IMR-90 (cell line): ENCODE measurements at regions not wholly inside any gene's neighbourhood (a gene's known extent, or its start where the extent isn't known, plus 50 kb on each side); places are given as distances from the start of the nearest gene placed in this dataset.
A peak's percentile ranks its signal among the peaks of the same experiment; 100 is the strongest.

Experiments used
- ATAC-seq: fragments of 200-7000 bp; cut with Tn5 transposase; 2 replicates; pipeline ENCODE4 v1.9.1; 2020; ENCODE audit warnings: low read depth, mild to moderate bottlenecking, moderate library complexity
- BruUV-seq: library from RNA; stranded (reverse); fragments of 400-500 nt; replicated peaks from 2 replicates; lab custom pipeline; 2021; lab: Mats Ljungman, UMichigan
- CTCF ChIA-PET: fragments of 300-600 bp; formaldehyde crosslinking; extraction: SDS; loops from one replicate; lab custom pipeline; 2021; ENCODE audit warnings: antibody characterized with exemption; lab: Yijun Ruan, JAX
- POLR2A ChIA-PET: fragments of 300-600 bp; sonication (Branson Sonifier 250); formaldehyde crosslinking; loops from one replicate; lab custom pipeline; 2022; ENCODE audit warnings: antibody characterized with exemption; ENCODE audit not compliant: unreplicated experiment; lab: Charles Lee
- DNase-seq: peaks from one replicate; pipeline ENCODE4 v3.0.0; 2013
- H2AFZ ChIP-seq: replicated peaks from 2 replicates; pipeline ENCODE3; 2013; ENCODE audit warnings: low read length, mild to moderate bottlenecking; ENCODE audit not compliant: poor library complexity
- H2AK5ac ChIP-seq: 2 replicates; pipeline ENCODE4 v1.6.1; 2013; ENCODE audit warnings: low read depth, low read length, inconsistent platforms
- H2AK9ac ChIP-seq: replicated peaks from 2 replicates; pipeline ENCODE3; 2013; ENCODE audit warnings: mild to moderate bottlenecking, low read depth, low read length, moderate library complexity; ENCODE audit not compliant: poor library complexity
- H2BK120ac ChIP-seq: 2 replicates; pipeline ENCODE4 v1.6.1; 2013; ENCODE audit warnings: low read depth, low read length, inconsistent platforms
- H2BK15ac ChIP-seq: 3 replicates; pipeline ENCODE4 v1.6.1; 2013; ENCODE audit warnings: low read depth, low read length, inconsistent platforms
- H2BK20ac ChIP-seq: 2 replicates; pipeline ENCODE4 v1.6.1; 2013; ENCODE audit warnings: low read depth, mild to moderate bottlenecking, inconsistent platforms, low read length, moderate library complexity
- H2BK5ac ChIP-seq: 2 replicates; pipeline ENCODE4 v1.6.1; 2013; ENCODE audit warnings: mild to moderate bottlenecking, low read depth, low read length, inconsistent platforms; ENCODE audit not compliant: poor library complexity, severe bottlenecking
- H3K14ac ChIP-seq: replicated peaks from 2 replicates; pipeline ENCODE4 v1.6.1; 2013; ENCODE audit warnings: low read depth, low read length, inconsistent platforms
- H3K18ac ChIP-seq: 2 replicates; pipeline ENCODE4 v1.6.1; 2013; ENCODE audit warnings: low read depth, low read length, control low read depth
- H3K23ac ChIP-seq: 2 replicates; pipeline ENCODE4 v1.6.1; 2013; ENCODE audit warnings: low read depth, low read length, inconsistent platforms
- H3K27ac ChIP-seq: 2 replicates; pipeline ENCODE4 v1.5.1; 2013; ENCODE audit warnings: mild to moderate bottlenecking, control low read depth, low read length; ENCODE audit not compliant: insufficient read depth
- H3K27me3 ChIP-seq: 2 replicates; pipeline ENCODE4 v1.6.1; 2013; ENCODE audit warnings: low read length; ENCODE audit not compliant: control insufficient read depth, insufficient read depth
- H3K36me3 ChIP-seq: 2 replicates; pipeline ENCODE4 v1.6.1; 2013; ENCODE audit warnings: low read length, mixed read lengths; ENCODE audit not compliant: control insufficient read depth, insufficient read depth
- H3K4ac ChIP-seq: 2 replicates; pipeline ENCODE4 v1.6.1; 2013; ENCODE audit warnings: low read depth, low read length, inconsistent platforms
- H3K4me1 ChIP-seq: 2 replicates; pipeline ENCODE4 v1.6.1; 2013; ENCODE audit warnings: low read length, mixed read lengths; ENCODE audit not compliant: control insufficient read depth, insufficient read depth
- H3K4me2 ChIP-seq: 2 replicates; pipeline ENCODE4 v1.6.1; 2013; ENCODE audit warnings: low read depth, mild to moderate bottlenecking, control low read depth, low read length, moderate library complexity
- H3K4me3 ChIP-seq: 2 replicates; pipeline ENCODE4 v1.5.1; 2013; ENCODE audit warnings: low read depth, mild to moderate bottlenecking, control low read depth, low read length, moderate library complexity; ENCODE audit not compliant: insufficient read depth
- H3K56ac ChIP-seq: 2 replicates; pipeline ENCODE4 v1.6.1; 2013; ENCODE audit warnings: low read length, inconsistent platforms; ENCODE audit not compliant: insufficient read depth; ENCODE audit errors: extremely low read depth
- H3K79me1 ChIP-seq, 2 experiments: 2 replicates each; pipeline ENCODE4 v1.6.1; 2013; ENCODE audit warnings: low read length in 2 of 2, inconsistent platforms in 1 of 2, low read depth in 1 of 2
- H3K9ac ChIP-seq: 2 replicates; pipeline ENCODE4 v1.6.1; 2013; ENCODE audit warnings: low read depth, low read length, control low read depth
- H3K9me1 ChIP-seq: 2 replicates; pipeline ENCODE4 v1.6.1; 2013; ENCODE audit warnings: low read length, inconsistent platforms; ENCODE audit not compliant: insufficient read depth
- H3K9me3 ChIP-seq: 2 replicates; pipeline ENCODE4 v1.6.1; 2013; ENCODE audit warnings: low read length; ENCODE audit not compliant: control insufficient read depth, insufficient read depth
- H4K20me1 ChIP-seq: 2 replicates; pipeline ENCODE4 v1.6.1; 2013; ENCODE audit warnings: low read length, inconsistent platforms; ENCODE audit not compliant: insufficient read depth
- H4K5ac ChIP-seq: 2 replicates; pipeline ENCODE4 v1.6.1; 2013; ENCODE audit warnings: mild to moderate bottlenecking, low read depth, low read length, control low read depth
- H4K8ac ChIP-seq, 2 experiments: 2 replicates each; pipeline ENCODE4 v1.6.1; 2013; ENCODE audit warnings: low read depth in 2 of 2, low read length in 2 of 2, control low read depth in 1 of 2, inconsistent platforms in 1 of 2
- H4K91ac ChIP-seq: 2 replicates; pipeline ENCODE4 v1.6.1; 2013; ENCODE audit warnings: low read depth, low read length, inconsistent platforms; ENCODE audit not compliant: insufficient read depth
- MAFK ChIP-seq: IDR thresholded peaks from 2 replicates; pipeline ENCODE4 v1.6.1; 2012; ENCODE audit warnings: low read depth, low read length, improper control_type of control experiment
- MAZ ChIP-seq: IDR thresholded peaks from 2 replicates; pipeline ENCODE4 v1.6.1; 2012; ENCODE audit warnings: low read depth, mild to moderate bottlenecking, low read length, improper control_type of control experiment, moderate library complexity, borderline replicate concordance
- whole genome bisulfite sequencing, 2 experiments: methylation state at CpG; one replicate each; pipeline versions ENCODE4 v1.1.5 to v1.1.7; 2013; ENCODE audit warnings: missing lambda C conversion rate in 2 of 2; ENCODE audit not compliant: insufficient read length in 1 of 2; ENCODE audit errors: extremely low coverage in 2 of 2; 5-methylcytosine and 5-hydroxymethylcytosine counted together
- dilution Hi-C: fragments of 300-500 bp; cut with HindIII; formaldehyde crosslinking; loops from one replicate; pipeline ENCODE4 v1.14.3; 2018; ENCODE audit warnings: low sequenced_read_pairs; ENCODE audit not compliant: unreplicated experiment
- in situ Hi-C: fragments of 300-500 bp; cut with MboI; formaldehyde crosslinking; loops from 3 replicates; pipeline ENCODE4 v1.14.3; 2019; ENCODE audit warnings: low sequenced_read_pairs, inconsistent platforms, mixed read lengths
- intact Hi-C: fragments of 100-400 bp; cut with micrococcal nuclease; formaldehyde crosslinking; loops from 2 replicates; pipeline ENCODE4 v1.10.0; 2022

DNA sequence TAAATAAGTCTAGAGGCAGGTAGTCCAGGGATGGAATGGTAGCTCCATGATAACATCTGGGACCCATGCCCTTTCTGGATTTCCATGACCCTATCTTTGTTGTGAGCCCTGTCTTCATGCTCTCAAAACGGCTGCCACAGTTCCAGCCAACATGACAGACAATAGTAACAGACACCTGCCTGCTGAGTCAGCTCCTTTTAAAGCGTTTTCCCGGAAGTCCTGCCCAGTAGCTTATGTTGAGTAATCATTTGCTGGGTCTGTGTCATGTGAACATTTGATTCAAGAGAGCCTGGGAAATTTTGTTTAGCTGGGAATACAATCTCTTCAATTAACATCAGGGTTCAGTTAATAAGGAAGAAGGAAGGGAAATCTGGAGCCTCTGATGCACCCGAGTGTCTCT is 262.2 kb upstream of the SULF2 start:
- no peak for ATAC-seq
- no peak overlapping the region for H3K23ac ChIP-seq
- POLR2A ChIA-PET, result no interaction called here
- no peaks in the 10 kb centered on the region for H3K9me1 ChIP-seq
- no peak overlapping the region for H2BK20ac ChIP-seq
- no peak for DNase-seq
- no peak overlapping the region for H3K4me2 ChIP-seq
- intact Hi-C loops (no loop called here), in situ Hi-C loops (no loop called here), dilution Hi-C loops (no loop called here)
- H3K14ac ChIP-seq, result no peak overlapping the region
- H3K18ac ChIP-seq, result no peak overlapping the region
- H2AFZ ChIP-seq, result no peak overlapping the region
- no peak overlapping the region for H2BK120ac ChIP-seq
- no peaks in the 10 kb centered on the region; the same call in 1 of the 2 replicates for H3K27me3 ChIP-seq
- BruUV-seq, result no TSS peak
- no peak overlapping the region for H4K91ac ChIP-seq
- TF ChIP-seq MAFK, result peak; percentile 80
- no peak for TF ChIP-seq MAZ
- H3K4me1 ChIP-seq, result no peaks in the 10 kb centered on the region; the same call in 1 of the 2 replicates
- H2AK9ac ChIP-seq, result no peak overlapping the region
- CTCF ChIA-PET, result no interaction called here
- no peak overlapping the region for H3K9ac ChIP-seq
- H2AK5ac ChIP-seq, result no peak overlapping the region
- no peak overlapping the region for H2BK5ac ChIP-seq
- H3K4ac ChIP-seq, result no peak overlapping the region
- H4K5ac ChIP-seq, result no peak overlapping the region
- H3K27ac ChIP-seq, result no peak overlapping the region
- H3K4me3 ChIP-seq, result no peak overlapping the region
- peaks cover 3% of the 10 kb centered on the region for H3K9me3 ChIP-seq
- H4K20me1 ChIP-seq, result no peaks in the 10 kb centered on the region
- no peaks in the 10 kb centered on the region for H3K36me3 ChIP-seq
- H3K56ac ChIP-seq, result no peak overlapping the region
- no CpG with 5 or more reads among the region's 4 CpGs for WGBS, 2 experiments
- no peaks in the 10 kb centered on the region for H3K79me1 ChIP-seq
- no peak overlapping the region for H4K8ac ChIP-seq
- no peak overlapping the region for H2BK15ac ChIP-seq
